Esophagus muscularis mucosa (tissue), 4 donors: ENCODE measurements at regions not wholly inside any gene's neighbourhood (a gene's known extent, or its start where the extent isn't known, plus 50 kb on each side); places are given as distances from the start of the nearest gene placed in this dataset.

Source experiments
- DNase-seq: peaks from one replicate; pipeline ENCODE4 v3.0.0-alpha.2; 2017; ENCODE audit errors: extremely low spot score
- H3K27ac ChIP-seq, 4 donors: fragments of 200-600 bp; sonication (generic); replicated peaks in 1 of 4; 1 replicate in 3 of 4; 2 replicates in 1 of 4; pipeline ENCODE4 v1.5.1; 2016 to 2019; ENCODE audit warnings: mild to moderate bottlenecking in 1 of 4
- H3K27me3 ChIP-seq, 4 donors: fragments of 200-600 bp; sonication (generic); one replicate each; pipeline versions ENCODE4 v1.5.1 to v1.6.0; 2016 to 2019
- H3K36me3 ChIP-seq, 4 donors: fragments of 200-600 bp; sonication (generic); one replicate each; pipeline ENCODE4 v1.5.1; 2016 to 2019
- H3K4me1 ChIP-seq, 4 donors: fragments of 200-600 bp; sonication (generic); one replicate each; pipeline ENCODE4 v1.5.1; 2016 to 2019
- H3K4me3 ChIP-seq, 4 donors: fragments of 200-600 bp; sonication (generic); 1 replicate in 2 of 4; 2 replicates in 2 of 4; pipeline ENCODE4 v1.5.1; 2016 to 2019; ENCODE audit warnings: mild to moderate bottlenecking in 4 of 4, moderate library complexity in 1 of 4
- H3K9me3 ChIP-seq, 4 donors: fragments of 200-600 bp; sonication (generic); 1 replicate in 3 of 4; 2 replicates in 1 of 4; pipeline ENCODE4 v1.5.1; 2016 to 2019
- EP300 ChIP-seq: sonication (generic); formaldehyde crosslinking; IDR thresholded peaks from one replicate; pipeline ENCODE4 v1.6.1; 2017; ENCODE audit warnings: antibody characterized with exemption
- POLR2A ChIP-seq: fragments of 450-650 bp; IDR thresholded peaks from one replicate; pipeline ENCODE4 v1.6.1; 2017; ENCODE audit warnings: antibody characterized with exemption, moderate library complexity, mild to moderate bottlenecking, low read depth
- POLR2AphosphoS5 ChIP-seq, 2 donors: sonication (generic); formaldehyde crosslinking; IDR thresholded peaks; one replicate each; pipeline ENCODE4 v1.6.1; 2017; ENCODE audit warnings: antibody characterized with exemption in 2 of 2
- WGBS: methylation state at CpG from one replicate; pipeline ENCODE4 v1.1.5; 2018; 5-methylcytosine and 5-hydroxymethylcytosine counted together
- intact Hi-C: fragments of 100-400 bp; cut with DNase I; formaldehyde crosslinking; loops from one replicate; pipeline ENCODE4 v1.15.1; 2023
- TF ChIP-seq, protein P1 (sequence below), 3 experiments: fragments of 200-600 bp in 2 of 3; fragments of 450-650 bp in 1 of 3; sonication (generic) in 2 of 3; IDR thresholded peaks; one replicate each; pipeline ENCODE4 v1.5.1; 2017 to 2019; ENCODE audit warnings: antibody characterized with exemption in 3 of 3, mild to moderate bottlenecking in 2 of 3, moderate library complexity in 1 of 3

DNA sequence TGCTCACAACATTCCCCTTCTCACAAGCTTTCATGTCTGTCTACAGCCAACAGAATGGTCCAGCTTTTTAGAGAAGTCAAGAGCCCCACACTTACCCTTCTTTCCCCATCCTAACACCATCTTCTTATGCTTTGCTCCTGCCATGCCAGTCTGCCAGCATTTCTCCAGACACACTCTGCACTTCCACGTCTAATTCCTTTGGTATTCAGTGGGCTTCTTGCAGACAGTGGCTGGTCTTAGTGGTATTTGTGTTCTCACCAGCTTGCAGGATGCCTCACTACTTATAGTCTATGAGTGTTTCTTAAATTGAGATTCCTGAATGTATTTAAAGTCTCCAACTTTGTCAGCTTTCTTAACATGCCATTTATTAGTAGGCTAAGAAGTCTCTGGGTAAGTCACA, 154.4 kb downstream of the BBOX1 start:
- no peak overlapping the region for H3K27ac ChIP-seq
- H3K9me3 ChIP-seq = no peaks in the 10 kb centered on the region
- no peaks in the 10 kb centered on the region for H3K4me1 ChIP-seq
- intact Hi-C loops = no loop called here
- no peak overlapping the region for H3K4me3 ChIP-seq
- no peak for DNase-seq
- H3K27me3 ChIP-seq = no peaks in the 10 kb centered on the region
- no peaks in the 10 kb centered on the region for H3K36me3 ChIP-seq
- 77% methylated on average over 1 of the region's 1 CpG for WGBS
- TF ChIP-seq POLR2AphosphoS5 (IDR thresholded peaks at IDR 0.05) (no peak), POLR2A (no peak), EP300 (no peak)
- TF ChIP-seq, protein P1, sequence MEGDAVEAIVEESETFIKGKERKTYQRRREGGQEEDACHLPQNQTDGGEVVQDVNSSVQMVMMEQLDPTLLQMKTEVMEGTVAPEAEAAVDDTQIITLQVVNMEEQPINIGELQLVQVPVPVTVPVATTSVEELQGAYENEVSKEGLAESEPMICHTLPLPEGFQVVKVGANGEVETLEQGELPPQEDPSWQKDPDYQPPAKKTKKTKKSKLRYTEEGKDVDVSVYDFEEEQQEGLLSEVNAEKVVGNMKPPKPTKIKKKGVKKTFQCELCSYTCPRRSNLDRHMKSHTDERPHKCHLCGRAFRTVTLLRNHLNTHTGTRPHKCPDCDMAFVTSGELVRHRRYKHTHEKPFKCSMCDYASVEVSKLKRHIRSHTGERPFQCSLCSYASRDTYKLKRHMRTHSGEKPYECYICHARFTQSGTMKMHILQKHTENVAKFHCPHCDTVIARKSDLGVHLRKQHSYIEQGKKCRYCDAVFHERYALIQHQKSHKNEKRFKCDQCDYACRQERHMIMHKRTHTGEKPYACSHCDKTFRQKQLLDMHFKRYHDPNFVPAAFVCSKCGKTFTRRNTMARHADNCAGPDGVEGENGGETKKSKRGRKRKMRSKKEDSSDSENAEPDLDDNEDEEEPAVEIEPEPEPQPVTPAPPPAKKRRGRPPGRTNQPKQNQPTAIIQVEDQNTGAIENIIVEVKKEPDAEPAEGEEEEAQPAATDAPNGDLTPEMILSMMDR (IDR thresholded peaks at IDR 0.05) = no peak

DNA sequence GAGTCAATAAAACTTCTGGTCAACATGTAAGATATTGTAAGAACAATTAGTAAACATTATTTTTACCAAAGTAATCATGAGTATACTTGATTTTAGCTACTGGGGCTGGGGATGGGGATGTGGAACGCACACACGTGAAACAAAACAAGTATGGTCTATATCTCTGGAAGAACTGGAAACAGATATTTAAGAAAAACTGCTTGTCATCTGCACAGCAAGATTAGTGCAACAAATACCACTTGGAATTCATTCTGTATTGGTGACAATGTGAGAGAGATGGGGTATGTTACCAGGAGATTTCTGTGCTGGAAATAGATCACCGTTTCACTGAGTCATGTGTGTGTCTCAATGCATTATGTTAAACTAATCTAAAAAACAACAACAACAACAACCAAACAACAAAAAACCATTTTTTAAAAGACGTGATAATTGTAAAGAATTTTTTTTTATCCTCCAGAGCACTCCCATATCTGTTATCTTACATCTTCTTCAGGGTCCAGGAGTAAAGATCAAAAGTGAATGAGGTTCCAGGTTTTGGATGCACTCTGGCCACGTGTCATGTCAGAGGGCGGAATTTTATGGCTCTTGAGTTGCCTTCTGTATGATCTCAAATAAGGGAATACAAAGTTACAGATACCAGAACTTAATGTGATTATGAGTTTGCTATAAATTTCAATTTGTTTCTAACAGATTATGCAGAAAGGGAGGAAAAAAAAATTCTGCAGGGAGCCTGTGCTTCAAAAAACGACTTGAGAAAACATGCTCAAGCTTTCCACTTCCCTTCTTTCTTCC, 153.0 kb downstream of the BBOX1 start:
- no peak for TF ChIP-seq EP300
- TF ChIP-seq, protein P1 (IDR thresholded peaks at IDR 0.05) = no peak
- Histone ChIP-seq H3K9me3 (no peaks in the 10 kb centered on the region), H3K4me3 (no peak overlapping the region), H3K4me1 (no peaks in the 10 kb centered on the region), H3K27me3 (no peaks in the 10 kb centered on the region), H3K27ac (no peak overlapping the region), H3K36me3 (no peaks in the 10 kb centered on the region)
- intact Hi-C loops = no loop called here
- 75% methylated on average over 7 of the region's 7 CpGs for WGBS
- peak; percentile 24 for DNase-seq

DNA sequence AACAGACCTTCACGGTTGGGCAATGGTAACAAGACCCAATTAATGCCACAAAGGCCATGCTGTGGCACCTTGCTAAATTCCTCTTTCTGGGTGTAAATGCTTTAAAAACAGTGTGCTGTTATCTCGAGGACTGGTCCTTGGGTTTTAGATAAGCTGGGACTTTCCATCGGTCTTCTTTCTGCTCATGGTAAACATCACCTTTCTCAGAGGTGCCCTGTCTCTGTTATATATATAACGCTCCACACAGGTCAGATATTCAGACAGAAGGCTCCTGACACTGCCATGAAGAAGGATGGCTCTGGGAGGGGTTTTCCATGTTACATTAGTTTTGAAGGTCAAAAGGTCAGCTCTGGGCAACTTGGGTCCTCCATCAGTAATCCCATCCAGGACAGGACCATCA, 151.6 kb downstream of the BBOX1 start:
- Histone ChIP-seq H3K4me3 (no peak overlapping the region), H3K4me1 (no peaks in the 10 kb centered on the region), H3K27me3 (no peaks in the 10 kb centered on the region), H3K36me3 (no peaks in the 10 kb centered on the region), H3K27ac (no peak overlapping the region), H3K9me3 (no peaks in the 10 kb centered on the region)
- WGBS = 95% methylated on average over 4 of the region's 4 CpGs
- TF ChIP-seq POLR2A (no peak), POLR2AphosphoS5 (IDR thresholded peaks at IDR 0.05) (no peak), EP300 (no peak)
- TF ChIP-seq, protein P1 (IDR thresholded peaks at IDR 0.05) = no peak
- peak; percentile 79 for DNase-seq
- intact Hi-C loops = no loop called here

DNA sequence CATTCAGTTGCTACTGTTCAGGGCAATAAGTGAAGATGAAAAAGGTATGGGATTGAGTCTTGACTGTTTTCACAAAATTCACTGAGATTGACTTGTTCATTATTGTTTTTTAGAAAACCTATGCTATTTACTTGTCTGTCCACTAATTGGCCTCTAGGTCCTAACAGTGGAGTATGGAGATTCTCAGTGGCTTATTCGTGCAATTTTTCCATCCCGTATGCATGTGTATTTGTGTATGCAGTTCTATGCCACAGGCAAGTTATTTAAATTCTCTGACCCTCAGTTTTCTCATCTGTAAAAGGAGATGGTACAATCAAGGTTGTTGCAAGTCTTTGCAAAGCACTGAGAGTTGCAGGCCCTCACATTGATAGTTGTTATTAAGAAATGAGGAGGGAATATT, 151.0 kb downstream of the BBOX1 start:
- Histone ChIP-seq H3K27me3 (no peaks in the 10 kb centered on the region), H3K9me3 (no peaks in the 10 kb centered on the region), H3K4me3 (no peak overlapping the region), H3K27ac (no peak overlapping the region), H3K36me3 (no peaks in the 10 kb centered on the region), H3K4me1 (no peaks in the 10 kb centered on the region)
- DNase-seq = no peak
- WGBS = 95% methylated on average over 2 of the region's 2 CpGs
- intact Hi-C loops = no loop called here
- no peak for TF ChIP-seq POLR2AphosphoS5 (IDR thresholded peaks at IDR 0.05)

DNA sequence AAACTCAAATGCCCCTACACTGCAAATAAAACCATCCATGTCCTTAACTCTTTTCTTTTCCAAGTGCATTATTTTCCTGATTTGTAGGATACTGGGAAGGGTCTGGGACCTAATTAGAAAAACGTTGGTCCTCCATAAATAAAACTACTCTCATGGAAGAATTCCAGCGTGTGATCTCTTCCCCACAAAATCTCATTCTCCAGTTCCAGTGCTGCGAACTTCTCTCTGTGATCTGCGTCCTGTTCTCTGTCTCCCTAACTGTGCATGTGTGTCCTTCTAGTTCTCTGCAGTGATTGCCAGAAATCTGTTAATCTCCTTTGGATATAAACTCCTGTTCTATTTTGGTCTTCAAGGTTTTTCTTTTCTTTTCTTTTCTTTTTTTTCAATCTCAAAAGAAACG, 148.1 kb downstream of the BBOX1 start:
- 47% methylated on average over 5 of the region's 5 CpGs for WGBS
- H3K27me3 ChIP-seq = no peaks in the 10 kb centered on the region
- H3K4me1 ChIP-seq = no peaks in the 10 kb centered on the region
- H3K27ac ChIP-seq = no peak overlapping the region
- H3K9me3 ChIP-seq = no peaks in the 10 kb centered on the region
- DNase-seq = no peak
- intact Hi-C loops = loop anchor here (10.0 kb wide), 1 partner anchor 176 kb away; the partner anchor contains the start of gene CCDC34
- no peak overlapping the region for H3K4me3 ChIP-seq
- no peaks in the 10 kb centered on the region for H3K36me3 ChIP-seq
- TF ChIP-seq EP300 (no peak), POLR2A (no peak), POLR2AphosphoS5 (IDR thresholded peaks at IDR 0.05) (no peak)
- TF ChIP-seq, protein P1 (IDR thresholded peaks at IDR 0.05) = no peak
